Parathyroid adenoma (tissue), 2 donors: ENCODE measurements at regions not wholly inside any gene's neighbourhood (a gene's known extent, or its start where the extent isn't known, plus 50 kb on each side); places are given as distances from the start of the nearest gene placed in this dataset.

Experiments used
- H2AFZ ChIP-seq: fragments of 300-600 bp; sonication (generic); one replicate; pipeline ENCODE4 v1.7.0; 2017; ENCODE audit warnings: antibody characterized with exemption, mild to moderate bottlenecking
- H3K27ac ChIP-seq: fragments of 300-600 bp; sonication (generic); one replicate; pipeline ENCODE4 v1.7.0; 2017
- H3K27me3 ChIP-seq: fragments of 300-600 bp; sonication (generic); one replicate; pipeline ENCODE4 v1.7.0; 2017; ENCODE audit warnings: low read length; ENCODE audit not compliant: control insufficient read depth, insufficient read depth
- H3K36me3 ChIP-seq: fragments of 300-600 bp; sonication (generic); one replicate; pipeline ENCODE4 v1.7.0; 2017; ENCODE audit warnings: low read length; ENCODE audit not compliant: control insufficient read depth, insufficient read depth
- H3K4me1 ChIP-seq: fragments of 300-600 bp; sonication (generic); one replicate; pipeline ENCODE4 v1.7.0; 2017; ENCODE audit warnings: control low read depth
- H3K4me2 ChIP-seq: fragments of 300-600 bp; sonication (generic); one replicate; pipeline ENCODE4 v1.7.0; 2017; ENCODE audit warnings: low read length
- H3K4me3 ChIP-seq: fragments of 300-600 bp; sonication (generic); one replicate; pipeline ENCODE4 v1.7.0; 2017; ENCODE audit warnings: low read depth, low read length
- H3K79me2 ChIP-seq: fragments of 300-600 bp; sonication (generic); one replicate; pipeline ENCODE4 v1.7.0; 2017; ENCODE audit warnings: control low read depth
- H3K9ac ChIP-seq: fragments of 300-600 bp; sonication (generic); one replicate; pipeline ENCODE4 v1.7.0; 2017; ENCODE audit warnings: mild to moderate bottlenecking
- H3K9me3 ChIP-seq: fragments of 300-600 bp; sonication (generic); one replicate; pipeline ENCODE4 v1.7.0; 2017; ENCODE audit warnings: low read length; ENCODE audit not compliant: control insufficient read depth
- CTCF ChIP-seq: fragments of 300-600 bp; sonication (generic); IDR thresholded peaks from one replicate; pipeline ENCODE4 v1.7.0; 2017; ENCODE audit warnings: antibody characterized with exemption, mild to moderate bottlenecking
- donor health status: primary hyperparathyroidism.

- no peak overlapping the region for H3K4me3 ChIP-seq
- H3K9ac ChIP-seq: no peak overlapping the region
- H3K27ac ChIP-seq: no peak overlapping the region
- no peaks in the 10 kb centered on the region for H3K36me3 ChIP-seq
- no peaks in the 10 kb centered on the region for H3K79me2 ChIP-seq
- no peak for TF ChIP-seq CTCF
- no peak overlapping the region for H3K4me2 ChIP-seq
- no peak overlapping the region for H2AFZ ChIP-seq
- H3K4me1 ChIP-seq: no peaks in the 10 kb centered on the region
- H3K9me3 ChIP-seq: no peaks in the 10 kb centered on the region
- no peaks in the 10 kb centered on the region for H3K27me3 ChIP-seq
Measured at GRCh38 chr5:167303582-167303981, 987.9 kb upstream of the WWC1 start.

GRCh38 chr5:167304834-167305469 lies 986.5 kb upstream of the WWC1 start:
- H3K9me3 ChIP-seq: no peaks in the 10 kb centered on the region
- no peaks in the 10 kb centered on the region for H3K27me3 ChIP-seq

GRCh38 chr5:167305591-167306213 lies 985.7 kb upstream of the WWC1 start:
- Histone ChIP-seq H3K79me2 (no peaks in the 10 kb centered on the region), H3K4me3 (no peak overlapping the region), H3K27ac (no peak overlapping the region), H3K9me3 (no peaks in the 10 kb centered on the region), H3K4me2 (no peak overlapping the region), H3K36me3 (no peaks in the 10 kb centered on the region), H2AFZ (no peak overlapping the region), H3K9ac (no peak overlapping the region), H3K27me3 (no peaks in the 10 kb centered on the region), H3K4me1 (no peaks in the 10 kb centered on the region)
- TF ChIP-seq CTCF: no peak

More at GRCh38 chr5:167304834-167305469, 986.5 kb upstream of the WWC1 start:
- Histone ChIP-seq H3K4me1 (no peaks in the 10 kb centered on the region), H3K9ac (no peak overlapping the region), H3K36me3 (no peaks in the 10 kb centered on the region), H3K79me2 (no peaks in the 10 kb centered on the region), H3K4me3 (no peak overlapping the region), H3K27ac (no peak overlapping the region), H2AFZ (no peak overlapping the region), H3K4me2 (no peak overlapping the region)
- no peak for TF ChIP-seq CTCF

GRCh38 chr5:167307042-167307441 lies 984.4 kb upstream of the WWC1 start:
- TF ChIP-seq CTCF: no peak

GRCh38 chr5:167308466-167308865 lies 983.0 kb upstream of the WWC1 start:
- no peak overlapping the region for H3K27ac ChIP-seq
- H3K36me3 ChIP-seq: no peaks in the 10 kb centered on the region
- no peak overlapping the region for H2AFZ ChIP-seq
- no peaks in the 10 kb centered on the region for H3K79me2 ChIP-seq
- H3K4me2 ChIP-seq: no peak overlapping the region
- no peak for TF ChIP-seq CTCF
- H3K27me3 ChIP-seq: no peaks in the 10 kb centered on the region
- no peak overlapping the region for H3K4me3 ChIP-seq
- H3K9me3 ChIP-seq: no peaks in the 10 kb centered on the region
- no peaks in the 10 kb centered on the region for H3K4me1 ChIP-seq
- no peak overlapping the region for H3K9ac ChIP-seq

More at GRCh38 chr5:167307042-167307441, 984.4 kb upstream of the WWC1 start:
- Histone ChIP-seq H3K4me3 (no peak overlapping the region), H3K27me3 (no peaks in the 10 kb centered on the region), H3K79me2 (no peaks in the 10 kb centered on the region), H3K4me1 (no peaks in the 10 kb centered on the region), H3K27ac (no peak overlapping the region), H3K9me3 (no peaks in the 10 kb centered on the region), H3K36me3 (no peaks in the 10 kb centered on the region), H2AFZ (no peak overlapping the region), H3K9ac (no peak overlapping the region), H3K4me2 (no peak overlapping the region)
